ENCODE measurements at regions not wholly inside any gene's neighbourhood (a gene's known extent, or its start where the extent isn't known, plus 50 kb on each side); places are given as distances from the start of the nearest gene placed in this dataset.

- Histone ChIP-seq H2AFZ (ENCODE audit: low read length) (no peak overlapping the region), H2AK5ac (ENCODE audit: insufficient read length, low read length) (no peak overlapping the region), H3T11ph (ENCODE audit: low read length) (no peak overlapping the region), H3K27me3 (ENCODE audit: insufficient read depth, low read length) (no peaks in the 10 kb centered on the region), H3K9ac (ENCODE audit: extremely low read depth, insufficient read length, low read length) (no peak overlapping the region), H2BK12ac (ENCODE audit: insufficient read length, low read depth, low read length) (no peak overlapping the region), H3K27ac (ENCODE audit: insufficient read length, low read depth, low read length) (no peak overlapping the region), H3K4ac (ENCODE audit: low read depth, low read length) (no peak overlapping the region), H2BK15ac (ENCODE audit: low read depth, low read length) (no peak overlapping the region), H4K8ac (replicated peaks; ENCODE audit: insufficient read length, low read depth, low read length) (no peak overlapping the region), H3K4me1 (ENCODE audit: insufficient read depth, low read length) (no peaks in the 10 kb centered on the region; the same call in 1 of the 2 replicates), H3K56ac (ENCODE audit: insufficient read length, low read depth, low read length) (no peak overlapping the region), H3K14ac (ENCODE audit: insufficient read depth, low read length) (no peak overlapping the region), H3K79me2 (ENCODE audit: insufficient read depth, low read length) (no peaks in the 10 kb centered on the region), H3K4me2 (ENCODE audit: insufficient read depth, insufficient read length, low read length) (no peak overlapping the region), H4K5ac (ENCODE audit: insufficient read length, low read depth, low read length) (no peak overlapping the region), H2BK5ac (ENCODE audit: insufficient read length, low read length) (no peak overlapping the region), H4K20me1 (ENCODE audit: control insufficient read depth, insufficient read depth, insufficient read length) (no peaks in the 10 kb centered on the region), H3K23me2 (ENCODE audit: insufficient read length, low read depth, low read length, poor library complexity, severe bottlenecking) (no peaks in the 10 kb centered on the region), H2BK20ac (ENCODE audit: low read depth, low read length, poor library complexity, severe bottlenecking) (no peak overlapping the region), H4K91ac (ENCODE audit: insufficient read length, low read depth, low read length) (no peak overlapping the region), H3K79me1 (ENCODE audit: insufficient read depth, low read depth, low read length, poor library complexity, severe bottlenecking) (no peaks in the 10 kb centered on the region), H2BK120ac (ENCODE audit: low read depth, low read length, poor library complexity, severe bottlenecking) (no peak overlapping the region), H3K18ac (ENCODE audit: insufficient read length, low read depth, low read length) (no peak overlapping the region), H3K23ac (ENCODE audit: insufficient read length, low read depth, low read length) (no peak overlapping the region), H3K9me3 (ENCODE audit: control insufficient read depth, low read depth, low read length) (no peaks in the 10 kb centered on the region)
- whole genome bisulfite sequencing (ENCODE audit: extremely low coverage, insufficient read length, low lambda C conversion rate), result no CpG with 5 or more reads among the region's 3 CpGs
- Mint-ChIP-seq H3K4me1 (peaks cover 7 to 10% of the 10 kb centered on the region in 2 experiments), H3K9me3 (peaks cover 0 to 3% of the 10 kb centered on the region in 2 experiments; a peak in 1 of 5 replicates), H3K27me3 (ENCODE audit: low read depth) (no peaks in the 10 kb centered on the region), H3K4me3 (no peak overlapping the region), H3K27ac (no peak overlapping the region), H3K36me3 (ENCODE audit: insufficient read depth in 1 of 3, low read depth in 3 of 3) (no peaks in the 10 kb centered on the region)
- no peak for DNase-seq
- TF ChIP-seq CTCF (conservative IDR thresholded peaks at IDR 0.05), result no peak
Measured at GRCh38 chr3:112735926-112736325, 95.0 kb upstream of the CCDC80 start.

Measured in H9 (cell line).